Fibroblast of skin of scalp (primary cell): ENCODE measurements at regions not wholly inside any gene's neighbourhood (a gene's known extent, or its start where the extent isn't known, plus 50 kb on each side); places are given as distances from the start of the nearest gene placed in this dataset.

Experiments
- DNase-seq: peaks from one replicate; pipeline ENCODE4 v3.0.0-alpha.2; 2013

- peak; percentile 80 for DNase-seq
These were observed 1079.8 kb upstream of the ZEB2 start for GRCh38 chr2:145599756-145600155.

GRCh38 chr2:145598434-145598833 lies 1078.5 kb upstream of the ZEB2 start:
- DNase-seq = peak; percentile 50

- DNase-seq = no peak
These were observed 1077.9 kb upstream of the ZEB2 start for GRCh38 chr2:145597809-145598208.

GRCh38 chr2:145597006-145597405 lies 1077.1 kb upstream of the ZEB2 start:
- no peak for DNase-seq

- no peak for DNase-seq
These were observed 1076.5 kb upstream of the ZEB2 start for GRCh38 chr2:145596416-145596815.

- peak; percentile 44 for DNase-seq
These were observed 1075.4 kb upstream of the ZEB2 start for GRCh38 chr2:145595296-145595695.

GRCh38 chr2:145593991-145594614 lies 1074.2 kb upstream of the ZEB2 start:
- DNase-seq = peak; percentile 96

- no peak for DNase-seq
These were observed 1073.4 kb upstream of the ZEB2 start for GRCh38 chr2:145593280-145593679.

GRCh38 chr2:145592361-145592760 lies 1072.4 kb upstream of the ZEB2 start:
- DNase-seq = peak; percentile 30

- no peak for DNase-seq
These were observed 1071.3 kb upstream of the ZEB2 start for GRCh38 chr2:145591109-145591809.

- DNase-seq = no peak
These were observed 1068.0 kb upstream of the ZEB2 start for GRCh38 chr2:145587922-145588321.

GRCh38 chr2:145584353-145584752 lies 1064.4 kb upstream of the ZEB2 start:
- no peak for DNase-seq

GRCh38 chr2:145573608-145574007 lies 1053.7 kb upstream of the ZEB2 start:
- DNase-seq = no peak

GRCh38 chr2:145572238-145572637 lies 1052.3 kb upstream of the ZEB2 start:
- DNase-seq = no peak

GRCh38 chr2:145569108-145569507 lies 1049.2 kb upstream of the ZEB2 start:
- DNase-seq = no peak

GRCh38 chr2:145563741-145564615 lies 1044.1 kb upstream of the ZEB2 start:
- DNase-seq = no peak

- no peak for DNase-seq
These were observed 1041.2 kb upstream of the ZEB2 start for GRCh38 chr2:145561152-145561551.

- DNase-seq = peak; percentile 24
These were observed 1038.9 kb upstream of the ZEB2 start for GRCh38 chr2:145558617-145559350.

- no peak for DNase-seq
These were observed 1035.4 kb upstream of the ZEB2 start for GRCh38 chr2:145555360-145555759.

- DNase-seq = no peak
These were observed 1031.8 kb upstream of the ZEB2 start for GRCh38 chr2:145551686-145552085.

GRCh38 chr2:145548479-145548878 lies 1028.6 kb upstream of the ZEB2 start:
- DNase-seq = no peak

GRCh38 chr2:145547620-145548019 lies 1027.7 kb upstream of the ZEB2 start:
- no peak for DNase-seq

GRCh38 chr2:145546091-145546490 lies 1026.2 kb upstream of the ZEB2 start:
- DNase-seq = peak; percentile 18
